Activated naive CD8-positive, alpha-beta T cell (primary cell): ENCODE measurements at regions not wholly inside any gene's neighbourhood (a gene's known extent, or its start where the extent isn't known, plus 50 kb on each side); places are given as distances from the start of the nearest gene placed in this dataset.
A peak's percentile ranks its signal among the peaks of the same experiment; 100 is the strongest.
"Not testable (repeated sequence)": the region's sequence is repeated elsewhere in the genome, so short reads cannot be mapped to it uniquely, and the experiment has no call there.

Source experiments
- H3K27ac Mint-ChIP-seq: one replicate; pipeline ENCODE4 v1.8.0; 2021; ENCODE audit warnings: mixed read lengths
- H3K27me3 Mint-ChIP-seq: one replicate; pipeline ENCODE4 v1.8.0; 2021; ENCODE audit warnings: mixed read lengths
- H3K36me3 Mint-ChIP-seq: one replicate; pipeline ENCODE4 v1.8.0; 2021; ENCODE audit warnings: mixed read lengths
- H3K4me1 Mint-ChIP-seq: one replicate; pipeline ENCODE4 v1.8.0; 2021; ENCODE audit warnings: low read depth, mixed read lengths
- H3K4me3 Mint-ChIP-seq: one replicate; pipeline ENCODE4 v1.8.0; 2021; ENCODE audit warnings: mild to moderate bottlenecking, mixed read lengths
- H3K9me3 Mint-ChIP-seq: one replicate; pipeline ENCODE4 v1.8.0; 2021; ENCODE audit warnings: low read depth, mixed read lengths

GRCh38 chr10:26621243-26621888, 76.1 kb upstream of the PDSS1 start:
- Mint-ChIP-seq H3K27me3 (peaks cover 17% of the 10 kb centered on the region), H3K9me3 (no peaks in the 10 kb centered on the region), H3K27ac (no peak overlapping the region), H3K36me3 (no peaks in the 10 kb centered on the region), H3K4me1 (peaks cover 11% of the 10 kb centered on the region), H3K4me3 (peak overlapping the region; percentile 66)

GRCh38 chr10:26621889-26622711, 75.4 kb upstream of the PDSS1 start:
- peaks cover 11% of the 10 kb centered on the region for H3K4me1 Mint-ChIP-seq
- no peaks in the 10 kb centered on the region for H3K9me3 Mint-ChIP-seq
- H3K36me3 Mint-ChIP-seq, result no peaks in the 10 kb centered on the region
- H3K27me3 Mint-ChIP-seq, result peaks cover 17% of the 10 kb centered on the region
- H3K27ac Mint-ChIP-seq, result no peak overlapping the region
- peak overlapping the region; percentile 66 for H3K4me3 Mint-ChIP-seq

GRCh38 chr10:26622891-26623290, 74.6 kb upstream of the PDSS1 start:
- H3K36me3 Mint-ChIP-seq, result no peaks in the 10 kb centered on the region
- H3K27ac Mint-ChIP-seq, result no peak overlapping the region
- peaks cover 11% of the 10 kb centered on the region for H3K4me1 Mint-ChIP-seq
- no peaks in the 10 kb centered on the region for H3K9me3 Mint-ChIP-seq
- peaks cover 17% of the 10 kb centered on the region for H3K27me3 Mint-ChIP-seq
- peak overlapping the region; percentile 46 for H3K4me3 Mint-ChIP-seq

- Mint-ChIP-seq H3K4me3 (no peak overlapping the region), H3K27me3 (peaks cover 18% of the 10 kb centered on the region), H3K9me3 (no peaks in the 10 kb centered on the region), H3K36me3 (peaks cover 2% of the 10 kb centered on the region), H3K27ac (no peak overlapping the region), H3K4me1 (peaks cover 11% of the 10 kb centered on the region)
These were observed 73.5 kb upstream of the PDSS1 start for GRCh38 chr10:26624006-26624405.

GRCh38 chr10:26626066-26626465, 71.4 kb upstream of the PDSS1 start:
- Mint-ChIP-seq H3K9me3 (no peaks in the 10 kb centered on the region), H3K4me3 (no peak overlapping the region), H3K4me1 (peaks cover 11% of the 10 kb centered on the region), H3K36me3 (peaks cover 2% of the 10 kb centered on the region), H3K27ac (no peak overlapping the region), H3K27me3 (peaks cover 18% of the 10 kb centered on the region)

GRCh38 chr10:26627324-26627723, 70.2 kb upstream of the PDSS1 start:
- H3K4me3 Mint-ChIP-seq, result no peak overlapping the region
- H3K4me1 Mint-ChIP-seq, result peaks cover 7% of the 10 kb centered on the region
- no peak overlapping the region for H3K27ac Mint-ChIP-seq
- H3K36me3 Mint-ChIP-seq, result peaks cover 2% of the 10 kb centered on the region
- H3K9me3 Mint-ChIP-seq, result no peaks in the 10 kb centered on the region
- H3K27me3 Mint-ChIP-seq, result peaks cover 18% of the 10 kb centered on the region

GRCh38 chr10:26628395-26628794, 69.1 kb upstream of the PDSS1 start:
- H3K4me3 Mint-ChIP-seq, result no peak overlapping the region
- no peak overlapping the region for H3K27ac Mint-ChIP-seq

GRCh38 chr10:26632171-26632570, 65.3 kb upstream of the PDSS1 start:
- H3K36me3 Mint-ChIP-seq, H3K27ac Mint-ChIP-seq, H3K9me3 Mint-ChIP-seq, H3K4me3 Mint-ChIP-seq, H3K4me1 Mint-ChIP-seq, H3K27me3 Mint-ChIP-seq: not testable (repeated sequence)

More at GRCh38 chr10:26628395-26628794, 69.1 kb upstream of the PDSS1 start:
- peaks cover 16% of the 10 kb centered on the region for H3K27me3 Mint-ChIP-seq
- H3K36me3 Mint-ChIP-seq, result peaks cover 4% of the 10 kb centered on the region
- no peaks in the 10 kb centered on the region for H3K9me3 Mint-ChIP-seq
- H3K4me1 Mint-ChIP-seq, result peaks cover 2% of the 10 kb centered on the region

- not testable (repeated sequence) for H3K27ac Mint-ChIP-seq, H3K27me3 Mint-ChIP-seq, H3K4me3 Mint-ChIP-seq, H3K9me3 Mint-ChIP-seq, H3K36me3 Mint-ChIP-seq, H3K4me1 Mint-ChIP-seq
These were observed 63.4 kb upstream of the PDSS1 start for GRCh38 chr10:26634111-26634510.

- Mint-ChIP-seq H3K9me3 (no peaks in the 10 kb centered on the region), H3K27ac (no peak overlapping the region), H3K27me3 (no peaks in the 10 kb centered on the region), H3K4me1 (peaks cover 2% of the 10 kb centered on the region), H3K36me3 (peaks cover 2% of the 10 kb centered on the region), H3K4me3 (no peak overlapping the region)
These were observed 59.8 kb upstream of the PDSS1 start for GRCh38 chr10:26637521-26638275.

GRCh38 chr10:26640391-26640790, 57.1 kb upstream of the PDSS1 start:
- Mint-ChIP-seq H3K27ac (no peak overlapping the region), H3K4me3 (no peak overlapping the region), H3K9me3 (no peaks in the 10 kb centered on the region), H3K36me3 (no peaks in the 10 kb centered on the region), H3K27me3 (no peaks in the 10 kb centered on the region), H3K4me1 (peaks cover 2% of the 10 kb centered on the region)

GRCh38 chr10:26642896-26643653, 54.4 kb upstream of the PDSS1 start:
- H3K4me1 Mint-ChIP-seq, result peaks cover 12% of the 10 kb centered on the region
- no peaks in the 10 kb centered on the region for H3K9me3 Mint-ChIP-seq
- no peak overlapping the region for H3K27ac Mint-ChIP-seq
- H3K27me3 Mint-ChIP-seq, result no peaks in the 10 kb centered on the region
- no peaks in the 10 kb centered on the region for H3K36me3 Mint-ChIP-seq
- no peak overlapping the region for H3K4me3 Mint-ChIP-seq

- H3K27ac Mint-ChIP-seq, result no peak overlapping the region
- H3K36me3 Mint-ChIP-seq, result peaks cover 2% of the 10 kb centered on the region
- H3K4me3 Mint-ChIP-seq, result no peak overlapping the region
- H3K4me1 Mint-ChIP-seq, result peaks cover 12% of the 10 kb centered on the region
- H3K9me3 Mint-ChIP-seq, result no peaks in the 10 kb centered on the region
- no peaks in the 10 kb centered on the region for H3K27me3 Mint-ChIP-seq
These were observed 49.8 kb upstream of the PDSS1 start for GRCh38 chr10:26647602-26648244.
